GM18868 (cell line): ENCODE measurements at regions not wholly inside any gene's neighbourhood (a gene's known extent, or its start where the extent isn't known, plus 50 kb on each side); places are given as distances from the start of the nearest gene placed in this dataset.
"Not testable (repeated sequence)": the region's sequence is repeated elsewhere in the genome, so short reads cannot be mapped to it uniquely, and the experiment has no call there.

Experiments
- ATAC-seq: cut with Tn5 transposase; IDR thresholded peaks from one replicate; pipeline ENCODE4 v1.9.1; 2021; ENCODE audit warnings: mild to moderate bottlenecking, moderate library complexity; ENCODE audit not compliant: unreplicated experiment

- ATAC-seq, result no peak
Measured at GRCh38 chr3:166554023-166554422, 716.8 kb upstream of the BCHE start.

- no peak for ATAC-seq
Measured at GRCh38 chr3:166533740-166534139, 696.5 kb upstream of the BCHE start.

- ATAC-seq, result no peak
Measured at GRCh38 chr3:166531730-166532129, 694.5 kb upstream of the BCHE start.

GRCh38 chr3:166527325-166527724 is 690.1 kb upstream of the BCHE start:
- ATAC-seq, result no peak

- ATAC-seq, result no peak
Measured at GRCh38 chr3:166526881-166527280, 689.7 kb upstream of the BCHE start.

GRCh38 chr3:166522017-166522416 is 684.8 kb upstream of the BCHE start:
- no peak for ATAC-seq

GRCh38 chr3:166519443-166519842 is 682.2 kb upstream of the BCHE start:
- ATAC-seq, result no peak

GRCh38 chr3:166518040-166518439 is 680.8 kb upstream of the BCHE start:
- ATAC-seq, result no peak

GRCh38 chr3:166510382-166510781 is 673.2 kb upstream of the BCHE start:
- no peak for ATAC-seq

GRCh38 chr3:166500420-166500819 is 663.2 kb upstream of the BCHE start:
- ATAC-seq, result not testable (repeated sequence)

- ATAC-seq, result no peak
Measured at GRCh38 chr3:166499636-166500035, 662.4 kb upstream of the BCHE start.

- ATAC-seq, result no peak
Measured at GRCh38 chr3:166498446-166498845, 661.2 kb upstream of the BCHE start.

GRCh38 chr3:166489826-166490225 is 652.6 kb upstream of the BCHE start:
- ATAC-seq, result no peak

- ATAC-seq, result no peak
Measured at GRCh38 chr3:166488977-166489672, 651.9 kb upstream of the BCHE start.

- ATAC-seq, result no peak
Measured at GRCh38 chr3:166484470-166484869, 647.2 kb upstream of the BCHE start.

GRCh38 chr3:166481340-166481739 is 644.1 kb upstream of the BCHE start:
- no peak for ATAC-seq

- peak; percentile 73 for ATAC-seq
Measured at GRCh38 chr3:166478356-166478755, 641.1 kb upstream of the BCHE start.

- ATAC-seq, result no peak
Measured at GRCh38 chr3:166473501-166473900, 636.3 kb upstream of the BCHE start.

- ATAC-seq, result peak; percentile 50
Measured at GRCh38 chr3:166472015-166472414, 634.8 kb upstream of the BCHE start.

GRCh38 chr3:166471074-166471767 is 634.0 kb upstream of the BCHE start:
- ATAC-seq, result no peak

- ATAC-seq, result no peak
Measured at GRCh38 chr3:166462891-166463470, 625.8 kb upstream of the BCHE start.

- no peak for ATAC-seq
Measured at GRCh38 chr3:166461626-166462025, 624.4 kb upstream of the BCHE start.
